ENCODE measurements at regions not wholly inside any gene's neighbourhood (a gene's known extent, or its start where the extent isn't known, plus 50 kb on each side); places are given as distances from the start of the nearest gene placed in this dataset.
A peak's percentile ranks its signal among the peaks of the same experiment; 100 is the strongest.
"Not testable (repeated sequence)": the region's sequence is repeated elsewhere in the genome, so short reads cannot be mapped to it uniquely, and the experiment has no call there.

DNA sequence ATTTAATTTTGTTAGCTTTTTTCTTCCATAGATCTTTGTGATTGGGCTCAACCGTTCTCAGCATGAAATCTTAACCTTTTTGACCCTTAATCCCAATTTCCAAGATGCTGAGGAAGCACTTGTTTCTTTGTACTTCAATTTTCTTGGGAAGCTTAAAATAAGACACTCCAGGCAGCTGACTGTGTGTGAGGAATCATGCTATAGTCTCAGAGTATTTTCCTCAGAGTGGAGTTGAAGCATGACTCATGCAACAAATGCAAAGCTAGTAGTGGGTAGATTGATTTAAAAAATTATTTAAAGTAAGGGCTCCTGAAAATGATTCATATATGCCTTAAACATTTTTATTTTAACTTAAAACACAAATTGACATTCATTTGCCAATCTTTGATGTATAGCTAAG, 168.7 kb downstream of the BTBD3 start:
- TF ChIP-seq, protein P1, sequence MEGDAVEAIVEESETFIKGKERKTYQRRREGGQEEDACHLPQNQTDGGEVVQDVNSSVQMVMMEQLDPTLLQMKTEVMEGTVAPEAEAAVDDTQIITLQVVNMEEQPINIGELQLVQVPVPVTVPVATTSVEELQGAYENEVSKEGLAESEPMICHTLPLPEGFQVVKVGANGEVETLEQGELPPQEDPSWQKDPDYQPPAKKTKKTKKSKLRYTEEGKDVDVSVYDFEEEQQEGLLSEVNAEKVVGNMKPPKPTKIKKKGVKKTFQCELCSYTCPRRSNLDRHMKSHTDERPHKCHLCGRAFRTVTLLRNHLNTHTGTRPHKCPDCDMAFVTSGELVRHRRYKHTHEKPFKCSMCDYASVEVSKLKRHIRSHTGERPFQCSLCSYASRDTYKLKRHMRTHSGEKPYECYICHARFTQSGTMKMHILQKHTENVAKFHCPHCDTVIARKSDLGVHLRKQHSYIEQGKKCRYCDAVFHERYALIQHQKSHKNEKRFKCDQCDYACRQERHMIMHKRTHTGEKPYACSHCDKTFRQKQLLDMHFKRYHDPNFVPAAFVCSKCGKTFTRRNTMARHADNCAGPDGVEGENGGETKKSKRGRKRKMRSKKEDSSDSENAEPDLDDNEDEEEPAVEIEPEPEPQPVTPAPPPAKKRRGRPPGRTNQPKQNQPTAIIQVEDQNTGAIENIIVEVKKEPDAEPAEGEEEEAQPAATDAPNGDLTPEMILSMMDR (conservative IDR thresholded peaks at IDR 0.05; ENCODE audit: low read depth, low read length), result no peak
- Histone ChIP-seq H2AFZ (ENCODE audit: low read depth) (no peak overlapping the region), H4K20me1 (ENCODE audit: insufficient read depth) (no peaks in the 10 kb centered on the region), H3K79me2 (ENCODE audit: insufficient read depth, low read depth) (no peaks in the 10 kb centered on the region), H3K9ac (no peak overlapping the region), H3K27ac (no peak overlapping the region), H3K27me3 (ENCODE audit: insufficient read depth, low read depth) (no peaks in the 10 kb centered on the region), H3K4me3 (IDR thresholded peaks at IDR 0.05; ENCODE audit: insufficient read depth, low read depth, low read length) (no peak overlapping the region), H3K4me1 (ENCODE audit: low read depth, poor library complexity, severe bottlenecking) (no peaks in the 10 kb centered on the region), H3K36me3 (ENCODE audit: insufficient read depth) (no peaks in the 10 kb centered on the region), H3K4me2 (no peak overlapping the region)

DNA sequence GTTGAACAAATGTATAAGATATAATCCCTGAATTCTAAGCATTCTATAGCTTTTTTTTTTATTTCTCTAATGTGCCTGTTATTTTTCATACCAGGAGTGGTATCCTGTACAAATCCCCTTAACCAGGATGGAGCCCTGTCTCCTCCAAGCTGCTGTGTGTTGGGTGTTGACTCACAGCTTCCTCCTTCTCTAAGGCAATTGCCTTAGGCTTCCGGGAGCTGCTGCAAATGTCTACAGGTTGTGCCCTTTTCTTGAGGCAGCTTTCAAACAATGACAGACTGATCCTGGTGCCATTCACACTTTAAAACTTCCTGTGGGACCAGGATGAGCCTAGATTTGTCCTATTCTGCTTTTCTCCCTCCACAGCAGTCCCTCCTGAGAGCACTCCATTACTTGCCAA, 173.2 kb downstream of the BTBD3 start:
- H4K20me1 ChIP-seq (ENCODE audit: insufficient read depth), result no peaks in the 10 kb centered on the region
- H3K27ac ChIP-seq, result no peak overlapping the region
- no peak overlapping the region for H3K9ac ChIP-seq
- no peaks in the 10 kb centered on the region for H3K79me2 ChIP-seq (ENCODE audit: insufficient read depth, low read depth)
- H3K4me3 ChIP-seq (IDR thresholded peaks at IDR 0.05; ENCODE audit: insufficient read depth, low read depth, low read length), result no peak overlapping the region
- H3K27me3 ChIP-seq (ENCODE audit: insufficient read depth, low read depth), result no peaks in the 10 kb centered on the region
- TF ChIP-seq, protein P1 (conservative IDR thresholded peaks at IDR 0.05; ENCODE audit: low read depth, low read length), result no peak
- H3K4me1 ChIP-seq (ENCODE audit: low read depth, poor library complexity, severe bottlenecking), result peaks cover 28% of the 10 kb centered on the region
- no peak overlapping the region for H3K4me2 ChIP-seq
- H3K36me3 ChIP-seq (ENCODE audit: insufficient read depth), result no peaks in the 10 kb centered on the region
- H2AFZ ChIP-seq (ENCODE audit: low read depth), result no peak overlapping the region

DNA sequence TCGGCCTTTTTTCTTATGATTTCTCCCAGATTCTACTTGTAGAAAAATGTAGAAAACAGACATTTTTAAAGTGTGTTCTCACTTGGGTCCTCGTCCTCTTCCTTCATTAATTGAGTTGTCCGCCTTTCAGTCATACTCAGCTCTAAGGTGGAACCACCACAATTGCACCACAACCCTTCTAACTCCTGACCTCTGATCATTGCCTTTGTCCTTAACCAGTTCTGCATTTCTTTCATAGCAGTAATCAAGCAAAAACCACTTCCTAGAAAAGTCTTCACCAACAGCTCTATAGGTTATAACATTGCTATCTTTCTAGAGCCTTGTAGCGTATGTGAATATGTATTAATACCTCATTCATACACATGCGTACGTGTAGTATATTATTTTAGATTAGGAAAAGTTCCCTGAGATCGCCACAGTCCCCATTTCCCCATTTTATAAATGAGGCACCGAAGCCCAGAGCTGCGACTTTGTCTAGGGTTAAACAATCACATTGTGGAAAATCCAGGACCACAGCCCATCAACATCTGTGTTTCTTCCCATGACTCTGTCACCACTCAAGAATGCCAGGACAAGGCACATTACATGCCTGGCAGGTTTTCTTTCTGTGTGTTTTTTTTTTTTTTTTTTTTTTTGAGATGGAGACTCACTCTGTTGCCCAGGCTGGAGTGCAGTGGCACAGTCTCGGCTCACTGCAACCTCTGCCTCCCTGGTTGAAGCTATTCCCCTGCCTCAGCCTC, 175.5 kb downstream of the BTBD3 start:
- no peak overlapping the region for H3K9ac ChIP-seq
- H3K27ac ChIP-seq, result no peak overlapping the region
- peak overlapping the region; percentile 56; the same call in 1 of the 2 replicates for H3K4me2 ChIP-seq
- no peak overlapping the region for H3K4me3 ChIP-seq (IDR thresholded peaks at IDR 0.05; ENCODE audit: insufficient read depth, low read depth, low read length)
- H2AFZ ChIP-seq (ENCODE audit: low read depth), result no peak overlapping the region
- H4K20me1 ChIP-seq (ENCODE audit: insufficient read depth), result no peaks in the 10 kb centered on the region
- H3K79me2 ChIP-seq (ENCODE audit: insufficient read depth, low read depth), result no peaks in the 10 kb centered on the region
- H3K36me3 ChIP-seq (ENCODE audit: insufficient read depth), result no peaks in the 10 kb centered on the region
- H3K27me3 ChIP-seq (ENCODE audit: insufficient read depth, low read depth), result no peaks in the 10 kb centered on the region
- peaks cover 41% of the 10 kb centered on the region for H3K4me1 ChIP-seq (ENCODE audit: low read depth, poor library complexity, severe bottlenecking)
- TF ChIP-seq, protein P1 (conservative IDR thresholded peaks at IDR 0.05; ENCODE audit: low read depth, low read length), result no peak

DNA sequence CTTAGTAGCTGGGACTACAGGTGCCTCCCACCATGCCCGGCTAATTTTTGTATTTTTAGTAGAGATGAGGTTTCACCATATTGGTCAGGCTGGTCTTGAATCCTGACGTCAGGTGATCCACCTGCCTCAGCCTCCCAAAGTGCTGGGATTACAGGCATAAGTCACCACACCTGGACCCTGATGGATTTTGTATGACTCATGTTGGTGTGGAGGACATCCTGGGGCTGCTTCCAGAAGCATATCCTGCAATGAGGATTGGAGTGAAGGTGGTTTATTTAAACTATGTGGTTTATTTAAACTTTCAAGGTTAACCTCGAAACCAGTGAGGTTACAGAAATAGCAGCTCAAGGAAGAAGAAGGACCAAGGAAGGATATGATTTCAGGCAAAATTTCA, 176.1 kb downstream of the BTBD3 start:
- peak overlapping the region; percentile 56 for H3K4me2 ChIP-seq
- not testable (repeated sequence) for H3K79me2 ChIP-seq (ENCODE audit: insufficient read depth, low read depth); H3K27me3 ChIP-seq (ENCODE audit: insufficient read depth, low read depth); H3K36me3 ChIP-seq (ENCODE audit: insufficient read depth); H3K27ac ChIP-seq; H2AFZ ChIP-seq (ENCODE audit: low read depth); H3K9ac ChIP-seq; H3K4me3 ChIP-seq (IDR thresholded peaks at IDR 0.05; ENCODE audit: insufficient read depth, low read depth, low read length); H4K20me1 ChIP-seq (ENCODE audit: insufficient read depth)
- peaks cover 46% of the 10 kb centered on the region for H3K4me1 ChIP-seq (ENCODE audit: low read depth, poor library complexity, severe bottlenecking)

DNA sequence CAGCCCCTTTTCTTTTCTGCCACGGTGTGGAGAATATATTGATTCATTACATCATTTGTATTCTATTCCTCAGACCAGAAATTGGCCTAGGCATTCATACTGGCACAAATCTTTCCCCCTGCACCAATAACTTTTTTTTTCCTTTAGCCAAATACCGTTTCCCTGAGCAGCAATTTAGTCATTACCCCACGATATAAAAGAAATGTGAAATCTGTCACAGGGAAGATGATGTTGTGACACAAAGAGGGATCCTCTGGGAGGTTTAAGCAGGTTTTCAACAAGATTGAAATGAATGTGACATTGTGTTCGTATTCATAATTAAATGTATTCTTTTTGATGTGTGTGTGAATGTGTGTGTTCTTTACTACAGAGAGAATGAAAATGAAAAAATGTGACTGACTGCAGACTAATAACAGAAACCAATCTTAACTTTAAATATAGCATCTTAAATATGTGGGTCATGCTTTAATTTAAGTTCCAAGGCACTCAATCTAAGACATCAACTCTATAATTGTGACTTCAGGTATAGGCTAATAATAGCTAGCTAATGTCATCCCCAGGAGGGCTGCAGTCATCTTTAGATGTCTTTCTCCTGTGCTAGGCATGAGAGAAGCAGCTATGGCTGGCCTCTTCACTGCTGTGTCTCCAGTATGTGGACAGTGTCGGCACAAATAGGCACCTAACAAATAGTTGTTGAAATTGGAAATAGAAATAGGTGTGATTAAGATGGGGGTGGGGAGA, 177.7 kb downstream of the BTBD3 start:
- Histone ChIP-seq H3K4me3 (IDR thresholded peaks at IDR 0.05; ENCODE audit: insufficient read depth, low read depth, low read length) (no peak overlapping the region), H3K36me3 (ENCODE audit: insufficient read depth) (no peaks in the 10 kb centered on the region), H3K4me1 (ENCODE audit: low read depth, poor library complexity, severe bottlenecking) (peaks cover 48% of the 10 kb centered on the region), H2AFZ (ENCODE audit: low read depth) (no peak overlapping the region), H3K27me3 (ENCODE audit: insufficient read depth, low read depth) (no peaks in the 10 kb centered on the region), H3K9ac (no peak overlapping the region), H3K79me2 (ENCODE audit: insufficient read depth, low read depth) (no peaks in the 10 kb centered on the region), H4K20me1 (ENCODE audit: insufficient read depth) (no peaks in the 10 kb centered on the region), H3K4me2 (no peak overlapping the region), H3K27ac (no peak overlapping the region)
- TF ChIP-seq, protein P1 (conservative IDR thresholded peaks at IDR 0.05; ENCODE audit: low read depth, low read length), result no peak

Measured in KMS-11 (cell line).